ENCODE measurements at regions not wholly inside any gene's neighbourhood (a gene's known extent, or its start where the extent isn't known, plus 50 kb on each side); places are given as distances from the start of the nearest gene placed in this dataset.

GRCh38 chr20:11608736-11609135 is 309.0 kb upstream of the BTBD3 start:
- TF ChIP-seq EZH2 (IDR thresholded peaks at IDR 0.05; ENCODE audit: insufficient read depth, low read length) (no peak), CTCF (IDR thresholded peaks at IDR 0.05; ENCODE audit: insufficient read depth, low read depth, low read length) (no peak)
